H9 (cell line): ENCODE measurements at regions not wholly inside any gene's neighbourhood (a gene's known extent, or its start where the extent isn't known, plus 50 kb on each side); places are given as distances from the start of the nearest gene placed in this dataset.
"Not testable (repeated sequence)": the region's sequence is repeated elsewhere in the genome, so short reads cannot be mapped to it uniquely, and the experiment has no call there.

ENCODE experiments used
- DNase-seq: peaks from one replicate; pipeline ENCODE4 v3.0.0-alpha.2; 2017
- H2AFZ ChIP-seq: one replicate; pipeline ENCODE4 v1.6.1; 2013; ENCODE audit warnings: mild to moderate bottlenecking, low read length, control low read depth, moderate library complexity
- H2AK5ac ChIP-seq: 2 replicates; pipeline ENCODE4 v1.6.1; 2013; ENCODE audit warnings: low read length, control low read depth, mixed read lengths; ENCODE audit not compliant: insufficient read length
- H2BK120ac ChIP-seq: one replicate; pipeline ENCODE4 v1.6.1; 2013; ENCODE audit warnings: low read depth, mild to moderate bottlenecking, low read length, control low read depth, inconsistent platforms; ENCODE audit not compliant: poor library complexity, severe bottlenecking
- H2BK12ac ChIP-seq: 2 replicates; pipeline ENCODE4 v1.6.1; 2013; ENCODE audit warnings: low read length, control low read depth, mixed read lengths, low read depth; ENCODE audit not compliant: insufficient read length
- H2BK15ac ChIP-seq: 2 replicates; pipeline ENCODE4 v1.6.1; 2013; ENCODE audit warnings: low read depth, low read length, control low read depth
- H2BK20ac ChIP-seq: one replicate; pipeline ENCODE4 v1.6.1; 2013; ENCODE audit warnings: low read depth, mild to moderate bottlenecking, low read length, control low read depth, inconsistent platforms; ENCODE audit not compliant: poor library complexity, severe bottlenecking
- H2BK5ac ChIP-seq: 2 replicates; pipeline ENCODE4 v1.6.1; 2013; ENCODE audit warnings: low read length, control low read depth, mixed read lengths; ENCODE audit not compliant: insufficient read length
- H3K14ac ChIP-seq: 2 replicates; pipeline ENCODE4 v1.6.1; 2013; ENCODE audit warnings: low read length, control low read depth; ENCODE audit not compliant: insufficient read depth
- H3K18ac ChIP-seq: 2 replicates; pipeline ENCODE4 v1.6.1; 2013; ENCODE audit warnings: low read depth, mild to moderate bottlenecking, mixed read lengths, low read length, control low read depth; ENCODE audit not compliant: insufficient read length
- H3K23ac ChIP-seq: 2 replicates; pipeline ENCODE4 v1.6.1; 2013; ENCODE audit warnings: low read length, control low read depth, mixed read lengths, low read depth; ENCODE audit not compliant: insufficient read length
- H3K23me2 ChIP-seq: 2 replicates; pipeline ENCODE4 v1.6.1; 2013; ENCODE audit warnings: low read depth, mild to moderate bottlenecking, mixed read lengths, low read length, control low read depth; ENCODE audit not compliant: insufficient read length, poor library complexity, severe bottlenecking
- H3K27ac ChIP-seq: 2 replicates; pipeline ENCODE4 v1.5.1; 2013; ENCODE audit warnings: low read length, control low read depth, mixed read lengths, low read depth; ENCODE audit not compliant: insufficient read length
- H3K27me3 ChIP-seq: 2 replicates; pipeline ENCODE4 v1.6.1; 2013; ENCODE audit warnings: low read length, control low read depth, inconsistent platforms; ENCODE audit not compliant: insufficient read depth
- H3K4ac ChIP-seq: 2 replicates; pipeline ENCODE4 v1.6.1; 2013; ENCODE audit warnings: low read depth, mild to moderate bottlenecking, control low read depth, inconsistent platforms, low read length, moderate library complexity
- H3K4me1 ChIP-seq: 2 replicates; pipeline ENCODE4 v1.6.1; 2013; ENCODE audit warnings: low read length, control low read depth, inconsistent platforms; ENCODE audit not compliant: insufficient read depth
- H3K4me2 ChIP-seq: 2 replicates; pipeline ENCODE4 v1.6.1; 2013; ENCODE audit warnings: low read length, control low read depth, mixed read lengths; ENCODE audit not compliant: insufficient read length, insufficient read depth
- H3K56ac ChIP-seq: 2 replicates; pipeline ENCODE4 v1.6.1; 2013; ENCODE audit warnings: low read depth, mild to moderate bottlenecking, mixed read lengths, low read length, control low read depth; ENCODE audit not compliant: insufficient read length
- H3K79me1 ChIP-seq: 2 replicates; pipeline ENCODE4 v1.6.1; 2013; ENCODE audit warnings: low read depth, mild to moderate bottlenecking, moderate library complexity, low read length, control low read depth, inconsistent platforms; ENCODE audit not compliant: insufficient read depth, poor library complexity, severe bottlenecking
- H3K79me2 ChIP-seq: 2 replicates; pipeline ENCODE4 v1.6.1; 2013; ENCODE audit warnings: low read length, control low read depth, inconsistent platforms; ENCODE audit not compliant: insufficient read depth
- H3K9ac ChIP-seq: 2 replicates; pipeline ENCODE4 v1.6.1; 2013; ENCODE audit warnings: low read length, control low read depth, mixed read lengths; ENCODE audit not compliant: insufficient read length; ENCODE audit errors: extremely low read depth
- H3K9me3 ChIP-seq: one replicate; pipeline ENCODE4 v1.6.1; 2013; ENCODE audit warnings: low read depth, low read length, inconsistent platforms; ENCODE audit not compliant: control insufficient read depth
- H3T11ph ChIP-seq: one replicate; pipeline ENCODE4 v1.6.1; 2013; ENCODE audit warnings: mild to moderate bottlenecking, low read length, control low read depth, inconsistent platforms
- H4K20me1 ChIP-seq: one replicate; pipeline ENCODE4 v1.6.1; 2013; ENCODE audit not compliant: control insufficient read depth, insufficient read length, insufficient read depth
- H4K5ac ChIP-seq: 2 replicates; pipeline ENCODE4 v1.6.1; 2013; ENCODE audit warnings: low read depth, mild to moderate bottlenecking, mixed read lengths, low read length, control low read depth; ENCODE audit not compliant: insufficient read length
- H4K8ac ChIP-seq: replicated peaks from 2 replicates; pipeline ENCODE4 v1.6.1; 2013; ENCODE audit warnings: low read length, control low read depth, mixed read lengths, low read depth; ENCODE audit not compliant: insufficient read length
- H4K91ac ChIP-seq: 2 replicates; pipeline ENCODE4 v1.6.1; 2013; ENCODE audit warnings: low read depth, mild to moderate bottlenecking, moderate library complexity, mixed read lengths, low read length, control low read depth; ENCODE audit not compliant: insufficient read length
- H3K27ac Mint-ChIP-seq, 3 experiments: 2 replicates in 2 of 3; 3 replicates in 1 of 3; pipeline ENCODE4 v1.8.0; 2020 to 2021; ENCODE audit warnings: mixed read lengths in 3 of 3, mild to moderate bottlenecking in 1 of 3, moderate library complexity in 1 of 3
- H3K27me3 Mint-ChIP-seq: 2 replicates; pipeline ENCODE4 v1.8.0; 2021; ENCODE audit warnings: low read depth, mild to moderate bottlenecking, moderate library complexity, mixed read lengths
- H3K36me3 Mint-ChIP-seq, 3 experiments: 2 replicates in 2 of 3; 3 replicates in 1 of 3; pipeline ENCODE4 v1.8.0; 2020 to 2021; ENCODE audit warnings: low read depth in 3 of 3, mixed read lengths in 3 of 3; ENCODE audit not compliant: insufficient read depth in 1 of 3
- H3K4me1 Mint-ChIP-seq, 2 experiments: 2 replicates each; pipeline ENCODE4 v1.8.0; 2020; ENCODE audit warnings: mixed read lengths in 2 of 2
- H3K4me3 Mint-ChIP-seq, 2 experiments: 2 replicates in 1 of 2; 3 replicates in 1 of 2; pipeline ENCODE4 v1.8.0; 2020 to 2021; ENCODE audit warnings: mild to moderate bottlenecking in 2 of 2, mixed read lengths in 2 of 2, moderate library complexity in 1 of 2
- H3K9me3 Mint-ChIP-seq, 2 experiments: 2 replicates in 1 of 2; 3 replicates in 1 of 2; pipeline ENCODE4 v1.8.0; 2020; ENCODE audit warnings: mild to moderate bottlenecking in 2 of 2, mixed read lengths in 2 of 2, moderate library complexity in 1 of 2
- WGBS: extraction: QIAGEN DNeasy Blood & Tissue Kit; methylation state at CpG from one replicate; pipeline ENCODE4 v1.1.7; 2013; ENCODE audit warnings: missing lambda C conversion rate, low lambda C conversion rate, mixed read lengths; ENCODE audit not compliant: insufficient read length; ENCODE audit errors: extremely low coverage; 5-methylcytosine and 5-hydroxymethylcytosine counted together
- TF ChIP-seq, protein P1 (sequence below): fragments of 200-600 bp; sonication (generic); conservative IDR thresholded peaks from 3 replicates; pipeline ENCODE4 v1.8.0; 2021; ENCODE audit warnings: antibody characterized with exemption, mild to moderate bottlenecking

DNA sequence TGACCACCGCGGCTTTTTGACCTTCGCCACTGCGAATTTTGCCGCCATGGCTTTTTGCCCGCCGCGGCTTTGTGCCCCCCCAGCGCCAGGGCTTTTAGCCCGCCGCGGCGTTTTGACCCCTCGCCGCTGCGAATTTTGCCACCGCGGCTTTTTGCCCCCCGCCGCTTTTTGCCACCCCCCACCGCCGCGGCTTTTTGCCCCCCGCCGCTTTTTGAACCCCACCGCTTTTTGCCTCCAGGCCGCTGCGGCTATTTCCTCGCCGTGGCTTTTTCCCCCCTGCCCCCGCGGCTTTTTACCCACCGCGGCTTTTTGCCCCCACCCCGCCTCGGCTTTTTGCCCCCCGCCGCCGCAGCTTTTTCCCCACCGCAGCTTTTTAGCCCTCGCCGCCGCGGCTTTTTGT is 134.8 kb upstream of the TP53TG3C start:
- H3K23ac ChIP-seq = no peak overlapping the region
- no CpG with 5 or more reads among the region's 44 CpGs for WGBS
- H3K9me3 ChIP-seq = no peaks in the 10 kb centered on the region
- H3K27me3 ChIP-seq = no peaks in the 10 kb centered on the region
- no peak overlapping the region for H2AFZ ChIP-seq
- Mint-ChIP-seq H3K4me3 (no peak overlapping the region), H3K27me3 (no peaks in the 10 kb centered on the region), H3K36me3 (no peaks in the 10 kb centered on the region), H3K9me3 (peaks cover 2 to 4% of the 10 kb centered on the region in 2 experiments; a peak in 4 of 5 replicates), H3K27ac (no peak overlapping the region), H3K4me1 (no peaks in the 10 kb centered on the region)
- no peak overlapping the region for H3K4ac ChIP-seq
- H3K9ac ChIP-seq = no peak overlapping the region
- no peak overlapping the region for H2BK5ac ChIP-seq
- no peaks in the 10 kb centered on the region for H3K4me1 ChIP-seq
- no peak overlapping the region for H4K91ac ChIP-seq
- H3K79me1 ChIP-seq = no peaks in the 10 kb centered on the region
- no peak overlapping the region for H3T11ph ChIP-seq
- no peak overlapping the region for H4K5ac ChIP-seq
- H2BK15ac ChIP-seq = no peak overlapping the region
- H3K56ac ChIP-seq = no peak overlapping the region
- H4K20me1 ChIP-seq = no peaks in the 10 kb centered on the region
- H2BK20ac ChIP-seq = no peak overlapping the region
- no peaks in the 10 kb centered on the region for H3K23me2 ChIP-seq
- no peak overlapping the region for H3K18ac ChIP-seq
- no peak for DNase-seq
- H2BK120ac ChIP-seq = no peak overlapping the region
- H3K14ac ChIP-seq = no peak overlapping the region
- H4K8ac ChIP-seq = no peak overlapping the region
- no peak overlapping the region for H2BK12ac ChIP-seq
- TF ChIP-seq, protein P1, sequence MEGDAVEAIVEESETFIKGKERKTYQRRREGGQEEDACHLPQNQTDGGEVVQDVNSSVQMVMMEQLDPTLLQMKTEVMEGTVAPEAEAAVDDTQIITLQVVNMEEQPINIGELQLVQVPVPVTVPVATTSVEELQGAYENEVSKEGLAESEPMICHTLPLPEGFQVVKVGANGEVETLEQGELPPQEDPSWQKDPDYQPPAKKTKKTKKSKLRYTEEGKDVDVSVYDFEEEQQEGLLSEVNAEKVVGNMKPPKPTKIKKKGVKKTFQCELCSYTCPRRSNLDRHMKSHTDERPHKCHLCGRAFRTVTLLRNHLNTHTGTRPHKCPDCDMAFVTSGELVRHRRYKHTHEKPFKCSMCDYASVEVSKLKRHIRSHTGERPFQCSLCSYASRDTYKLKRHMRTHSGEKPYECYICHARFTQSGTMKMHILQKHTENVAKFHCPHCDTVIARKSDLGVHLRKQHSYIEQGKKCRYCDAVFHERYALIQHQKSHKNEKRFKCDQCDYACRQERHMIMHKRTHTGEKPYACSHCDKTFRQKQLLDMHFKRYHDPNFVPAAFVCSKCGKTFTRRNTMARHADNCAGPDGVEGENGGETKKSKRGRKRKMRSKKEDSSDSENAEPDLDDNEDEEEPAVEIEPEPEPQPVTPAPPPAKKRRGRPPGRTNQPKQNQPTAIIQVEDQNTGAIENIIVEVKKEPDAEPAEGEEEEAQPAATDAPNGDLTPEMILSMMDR = no peak
- H3K79me2 ChIP-seq = no peaks in the 10 kb centered on the region
- no peak overlapping the region for H3K4me2 ChIP-seq
- H2AK5ac ChIP-seq = no peak overlapping the region
- H3K27ac ChIP-seq = no peak overlapping the region

DNA sequence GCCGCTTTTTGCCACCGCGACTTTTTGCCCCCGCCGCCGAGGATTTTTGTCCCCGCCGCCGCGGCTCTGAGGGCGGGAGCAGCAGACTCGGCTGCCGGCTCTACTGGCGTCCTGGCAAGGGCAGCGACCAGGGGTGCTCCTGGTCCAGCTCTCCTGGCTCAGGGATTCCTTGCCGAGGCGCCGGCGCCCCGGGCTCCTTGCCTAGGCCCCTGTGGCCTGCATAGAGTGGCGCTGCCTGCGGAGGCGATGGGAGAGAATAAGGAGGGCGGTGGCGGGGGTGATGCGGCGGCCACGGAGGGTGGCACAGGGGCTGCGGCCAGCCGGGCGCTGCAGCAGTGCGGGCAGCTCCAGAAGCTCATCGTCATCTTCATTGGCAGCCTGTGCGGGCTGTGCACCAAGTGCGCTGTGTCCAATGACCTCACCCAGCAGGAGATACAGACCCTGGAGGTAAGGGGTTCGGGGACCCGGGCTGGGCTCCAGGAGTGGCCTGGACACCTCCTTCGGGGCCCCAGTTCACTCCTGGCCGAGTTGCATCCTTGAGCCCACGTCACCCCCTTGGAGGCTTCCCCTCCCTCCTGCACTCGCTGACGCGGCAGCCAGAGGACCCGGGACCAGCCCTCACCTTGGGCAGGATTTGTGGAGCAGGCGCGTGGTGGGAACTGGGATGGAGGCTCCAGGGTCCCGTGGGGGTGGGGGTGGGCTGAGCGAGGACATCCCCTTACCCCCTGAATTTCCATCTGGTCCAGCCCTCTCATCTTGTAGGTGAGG is 134.2 kb upstream of the TP53TG3C start:
- not testable (repeated sequence) for H3K23ac ChIP-seq

More for the DNA sequence above, 134.2 kb upstream of the TP53TG3C start:
- H3K79me2 ChIP-seq, H3K4me3 Mint-ChIP-seq, H3K9me3 ChIP-seq, H3K23me2 ChIP-seq, DNase-seq, H3K27me3 Mint-ChIP-seq, H3K36me3 Mint-ChIP-seq, H2BK5ac ChIP-seq, H3K9ac ChIP-seq, H4K91ac ChIP-seq, H4K20me1 ChIP-seq, H3K4ac ChIP-seq, H3K4me1 ChIP-seq, H2BK20ac ChIP-seq, H3K27ac Mint-ChIP-seq, H3T11ph ChIP-seq, H2BK12ac ChIP-seq, H3K4me2 ChIP-seq, H3K79me1 ChIP-seq, H3K27ac ChIP-seq, H4K8ac ChIP-seq, H3K56ac ChIP-seq, H3K4me1 Mint-ChIP-seq, H3K27me3 ChIP-seq, H3K9me3 Mint-ChIP-seq, H2BK15ac ChIP-seq, H3K18ac ChIP-seq, H2AFZ ChIP-seq, H3K14ac ChIP-seq, H4K5ac ChIP-seq, H2AK5ac ChIP-seq, H2BK120ac ChIP-seq: not testable (repeated sequence)
- no CpG with 5 or more reads among the region's 48 CpGs for WGBS
